ENCODE measurements at regions not wholly inside any gene's neighbourhood (a gene's known extent, or its start where the extent isn't known, plus 50 kb on each side); places are given as distances from the start of the nearest gene placed in this dataset.
"Not testable (repeated sequence)": the region's sequence is repeated elsewhere in the genome, so short reads cannot be mapped to it uniquely, and the experiment has no call there.

DNA sequence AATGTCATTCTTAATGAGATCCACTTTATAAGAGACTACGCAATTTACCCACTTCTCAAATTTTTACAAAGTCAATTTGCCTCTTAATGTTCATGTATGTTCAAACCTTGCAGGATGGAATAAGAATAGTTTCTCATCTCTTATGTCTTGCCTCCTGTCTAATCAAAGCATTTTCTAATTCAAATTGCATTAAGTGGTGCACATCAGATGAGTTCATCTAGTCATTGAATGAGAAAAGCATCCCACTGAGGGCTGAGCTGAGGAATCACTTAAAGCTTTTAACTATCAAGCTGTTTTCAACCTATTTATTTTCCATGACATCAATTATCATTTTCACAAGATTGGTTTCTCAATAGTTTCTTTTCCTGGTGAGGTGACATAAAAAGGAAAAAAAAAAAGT, 1964.0 kb downstream of the PCDH7 start:
- TF ChIP-seq, protein P1, sequence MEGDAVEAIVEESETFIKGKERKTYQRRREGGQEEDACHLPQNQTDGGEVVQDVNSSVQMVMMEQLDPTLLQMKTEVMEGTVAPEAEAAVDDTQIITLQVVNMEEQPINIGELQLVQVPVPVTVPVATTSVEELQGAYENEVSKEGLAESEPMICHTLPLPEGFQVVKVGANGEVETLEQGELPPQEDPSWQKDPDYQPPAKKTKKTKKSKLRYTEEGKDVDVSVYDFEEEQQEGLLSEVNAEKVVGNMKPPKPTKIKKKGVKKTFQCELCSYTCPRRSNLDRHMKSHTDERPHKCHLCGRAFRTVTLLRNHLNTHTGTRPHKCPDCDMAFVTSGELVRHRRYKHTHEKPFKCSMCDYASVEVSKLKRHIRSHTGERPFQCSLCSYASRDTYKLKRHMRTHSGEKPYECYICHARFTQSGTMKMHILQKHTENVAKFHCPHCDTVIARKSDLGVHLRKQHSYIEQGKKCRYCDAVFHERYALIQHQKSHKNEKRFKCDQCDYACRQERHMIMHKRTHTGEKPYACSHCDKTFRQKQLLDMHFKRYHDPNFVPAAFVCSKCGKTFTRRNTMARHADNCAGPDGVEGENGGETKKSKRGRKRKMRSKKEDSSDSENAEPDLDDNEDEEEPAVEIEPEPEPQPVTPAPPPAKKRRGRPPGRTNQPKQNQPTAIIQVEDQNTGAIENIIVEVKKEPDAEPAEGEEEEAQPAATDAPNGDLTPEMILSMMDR (IDR thresholded peaks at IDR 0.05) = no peak
- H3K4me3 ChIP-seq = no peak overlapping the region
- DNase-seq (ENCODE audit: low spot score) = no peak
- H3K27ac ChIP-seq = no peak overlapping the region

DNA sequence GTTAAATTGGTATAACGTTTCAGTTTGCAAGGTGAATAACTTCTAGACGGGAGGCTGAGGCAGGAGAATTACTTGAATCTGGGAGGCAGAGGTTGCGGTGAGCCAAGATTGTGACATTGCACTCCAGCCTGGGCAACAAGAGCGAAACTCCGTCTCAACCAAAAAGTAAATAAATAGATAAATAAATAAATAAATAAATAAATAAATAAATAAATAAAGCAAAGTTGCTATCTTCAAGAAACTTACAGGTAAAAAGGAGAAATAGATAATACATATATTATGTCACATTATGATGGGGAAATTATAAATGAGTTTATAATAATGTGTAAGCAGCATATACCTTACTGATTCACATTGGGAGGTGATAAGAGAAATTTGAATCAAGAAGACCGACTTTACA, 1966.0 kb downstream of the PCDH7 start:
- DNase-seq (ENCODE audit: low spot score) = no peak
- TF ChIP-seq, protein P1 (IDR thresholded peaks at IDR 0.05) = no peak

DNA sequence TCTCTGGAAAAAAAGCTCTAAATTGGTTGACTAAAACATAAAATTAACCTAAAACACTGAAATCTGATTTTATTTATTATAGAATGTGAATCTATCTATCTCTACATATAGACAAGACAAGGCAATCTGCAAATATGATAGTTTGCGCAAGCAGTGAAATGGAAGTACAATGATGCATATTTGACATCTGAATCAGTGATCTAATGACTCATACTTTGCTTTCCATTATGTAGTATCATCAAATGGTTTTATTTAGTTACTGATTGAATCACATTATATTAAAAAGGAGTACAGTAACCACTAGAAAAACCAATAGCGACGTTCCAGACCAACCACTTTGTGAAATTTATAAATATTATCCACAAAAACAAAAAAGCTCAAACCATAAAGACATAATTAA, 1969.3 kb downstream of the PCDH7 start:
- DNase-seq (ENCODE audit: low spot score) = no peak
- Histone ChIP-seq H3K27ac (no peak overlapping the region), H3K4me3 (no peak overlapping the region)
- TF ChIP-seq, protein P1 (IDR thresholded peaks at IDR 0.05) = no peak

More for the DNA sequence above, 1966.0 kb downstream of the PCDH7 start:
- Histone ChIP-seq H3K4me3 (no peak overlapping the region), H3K27ac (no peak overlapping the region)

DNA sequence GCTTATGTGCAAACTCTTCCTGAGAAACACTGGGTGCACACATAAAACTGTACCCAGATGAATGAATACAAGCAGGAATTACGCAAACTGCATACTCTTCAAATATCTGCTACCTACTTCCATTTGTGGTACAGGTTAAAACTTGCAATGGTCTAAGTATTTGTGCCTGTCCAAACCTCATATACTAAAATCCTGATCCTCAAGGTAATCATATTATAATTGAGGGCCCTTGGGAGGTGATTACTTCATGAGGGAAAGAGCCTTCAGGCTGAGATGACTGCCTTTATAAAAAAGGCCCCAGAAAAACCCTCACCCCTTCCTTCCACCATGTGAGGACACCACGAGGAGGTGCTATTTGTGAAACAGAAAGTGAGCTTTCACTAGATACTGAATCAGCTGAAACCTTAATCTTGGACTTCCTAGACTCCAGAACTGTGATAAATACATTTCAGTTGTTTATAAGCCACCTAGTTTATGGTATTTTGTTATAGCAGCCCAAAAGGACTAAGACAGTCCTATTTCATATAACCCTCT, 1977.2 kb downstream of the PCDH7 start:
- Histone ChIP-seq H3K27ac (no peak overlapping the region), H3K4me3 (no peak overlapping the region)
- no peak for DNase-seq (ENCODE audit: low spot score)
- TF ChIP-seq, protein P1 (IDR thresholded peaks at IDR 0.05) = no peak

DNA sequence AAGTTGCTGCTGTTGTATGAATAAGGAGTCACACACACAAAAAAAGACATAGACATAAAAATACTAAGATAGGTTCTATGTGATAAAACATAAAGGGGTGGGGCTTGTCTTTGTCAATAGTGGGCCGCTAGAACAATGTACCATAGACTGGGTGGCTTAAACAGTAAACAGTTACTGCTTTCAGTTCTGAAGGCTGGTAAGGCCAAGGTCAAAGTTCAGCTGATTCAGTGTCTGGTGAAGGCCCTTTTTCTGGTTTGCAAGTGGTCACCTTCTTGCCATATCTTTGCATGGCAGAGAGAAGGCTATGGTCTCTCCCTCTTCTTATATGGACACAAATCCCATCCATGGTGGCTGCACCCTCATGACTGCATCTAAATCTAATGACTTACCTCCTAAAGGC, 1980.7 kb downstream of the PCDH7 start:
- DNase-seq (ENCODE audit: low spot score) = no peak
- TF ChIP-seq, protein P1 (IDR thresholded peaks at IDR 0.05) = no peak
- Histone ChIP-seq H3K27ac (no peak overlapping the region), H3K4me3 (no peak overlapping the region)

DNA sequence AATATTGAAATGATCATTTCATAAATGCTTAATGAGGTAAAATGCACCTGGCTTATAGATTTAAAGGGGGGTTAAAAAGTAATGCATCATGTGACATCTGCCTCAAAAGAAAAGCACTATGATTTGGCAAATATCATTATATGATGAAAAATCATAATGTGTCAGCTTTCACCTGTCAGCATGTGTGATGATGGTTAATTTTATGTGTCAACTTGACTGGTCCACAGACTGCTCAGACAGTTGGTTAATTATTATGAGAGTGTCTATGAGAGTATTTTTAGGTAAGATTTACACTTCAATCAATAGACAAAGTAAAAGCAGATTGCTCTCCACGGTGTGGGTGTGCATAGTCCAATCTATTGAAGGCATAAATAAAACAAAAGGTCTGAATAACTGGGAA, 1986.7 kb downstream of the PCDH7 start:
- TF ChIP-seq, protein P1 (IDR thresholded peaks at IDR 0.05) = no peak
- Histone ChIP-seq H3K27ac (no peak overlapping the region), H3K4me3 (no peak overlapping the region)
- DNase-seq (ENCODE audit: low spot score) = no peak

DNA sequence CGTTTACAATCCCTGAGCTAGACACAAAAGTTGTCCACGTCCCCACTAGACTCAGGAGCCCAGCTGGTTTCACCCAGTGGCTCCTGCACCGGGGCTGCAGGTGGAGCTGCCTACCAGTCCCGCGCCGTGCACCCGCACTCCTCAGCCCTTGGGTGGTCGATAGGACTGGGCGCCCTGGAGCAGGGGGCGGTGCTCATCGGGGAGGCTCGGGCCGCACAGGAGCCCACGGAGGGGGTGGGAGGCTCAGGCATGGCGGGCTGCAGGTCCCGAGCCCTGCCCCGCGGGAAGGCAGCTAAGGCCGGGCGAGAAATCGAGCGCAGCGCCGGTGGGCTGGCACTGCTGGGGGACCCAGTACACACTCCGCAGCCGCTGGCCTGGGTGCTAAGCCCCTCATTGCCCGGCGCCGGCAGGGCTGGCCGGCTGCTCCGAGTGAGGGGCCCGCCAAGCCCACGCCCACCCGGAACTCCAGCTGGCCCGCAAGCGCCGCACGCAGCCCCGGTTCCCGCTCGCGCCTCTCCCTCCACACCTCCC, 1996.0 kb downstream of the PCDH7 start:
- DNase-seq (ENCODE audit: low spot score); H3K27ac ChIP-seq; H3K4me3 ChIP-seq: not testable (repeated sequence)
